Cardiac fibroblast (primary cell): ENCODE measurements at regions not wholly inside any gene's neighbourhood (a gene's known extent, or its start where the extent isn't known, plus 50 kb on each side); places are given as distances from the start of the nearest gene placed in this dataset.

Experiments used
- DNase-seq, 2 donors: peaks; one replicate each; pipeline versions ENCODE4 v3.0.0 to v3.0.0-alpha.2; 2010; ENCODE audit warnings: low read depth in 2 of 2
- H3K4me3 ChIP-seq, 2 donors: replicated peaks in 1 of 2; 1 replicate in 1 of 2; 2 replicates in 1 of 2; pipeline ENCODE4 v1.5.1; 2011; ENCODE audit warnings: low read depth in 2 of 2, low read length in 2 of 2, mild to moderate bottlenecking in 2 of 2, moderate library complexity in 1 of 2
- CTCF ChIP-seq: IDR thresholded peaks from one replicate; pipeline ENCODE4 v1.5.1; 2011; ENCODE audit warnings: low read depth, mild to moderate bottlenecking, low read length, inconsistent platforms

GRCh38 chr2:146837857-146838256 lies 1007.0 kb upstream of the ACVR2A start:
- TF ChIP-seq CTCF: no peak
- DNase-seq: no peak
- H3K4me3 ChIP-seq: no peak overlapping the region

- no peak overlapping the region for H3K4me3 ChIP-seq
- no peak for TF ChIP-seq CTCF
- DNase-seq: no peak
These were observed 1018.4 kb upstream of the ACVR2A start for GRCh38 chr2:146826388-146826787.

- H3K4me3 ChIP-seq: no peak overlapping the region
These were observed 1023.0 kb upstream of the ACVR2A start for GRCh38 chr2:146821836-146822316.

GRCh38 chr2:146820672-146821071 lies 1024.2 kb upstream of the ACVR2A start:
- no peak overlapping the region for H3K4me3 ChIP-seq
- no peak for TF ChIP-seq CTCF
- peak; percentile 63 to 69 for DNase-seq

More at GRCh38 chr2:146821836-146822316, 1023.0 kb upstream of the ACVR2A start:
- peak; percentile 19 for TF ChIP-seq CTCF
- DNase-seq: peak; percentile 53 to 71

GRCh38 chr2:146818122-146818521 lies 1026.7 kb upstream of the ACVR2A start:
- peak; percentile 33 to 46 for DNase-seq
- no peak for TF ChIP-seq CTCF
- H3K4me3 ChIP-seq: no peak overlapping the region

- no peak for DNase-seq
- TF ChIP-seq CTCF: no peak
- H3K4me3 ChIP-seq: no peak overlapping the region
These were observed 1027.2 kb upstream of the ACVR2A start for GRCh38 chr2:146817613-146818012.

GRCh38 chr2:146814971-146815370 lies 1029.9 kb upstream of the ACVR2A start:
- no peak for DNase-seq

More at GRCh38 chr2:146814971-146815370, 1029.9 kb upstream of the ACVR2A start:
- TF ChIP-seq CTCF: no peak
- no peak overlapping the region for H3K4me3 ChIP-seq
